Occipital lobe (tissue), 1 donor: ENCODE measurements at regions not wholly inside any gene's neighbourhood (a gene's known extent, or its start where the extent isn't known, plus 50 kb on each side); places are given as distances from the start of the nearest gene placed in this dataset.
"Not testable (repeated sequence)": the region's sequence is repeated elsewhere in the genome, so short reads cannot be mapped to it uniquely, and the experiment has no call there.

Source experiments
- DNase-seq: peaks from one replicate; lab custom pipeline; 2025; lab: John Stamatoyannopoulos, UW

DNA sequence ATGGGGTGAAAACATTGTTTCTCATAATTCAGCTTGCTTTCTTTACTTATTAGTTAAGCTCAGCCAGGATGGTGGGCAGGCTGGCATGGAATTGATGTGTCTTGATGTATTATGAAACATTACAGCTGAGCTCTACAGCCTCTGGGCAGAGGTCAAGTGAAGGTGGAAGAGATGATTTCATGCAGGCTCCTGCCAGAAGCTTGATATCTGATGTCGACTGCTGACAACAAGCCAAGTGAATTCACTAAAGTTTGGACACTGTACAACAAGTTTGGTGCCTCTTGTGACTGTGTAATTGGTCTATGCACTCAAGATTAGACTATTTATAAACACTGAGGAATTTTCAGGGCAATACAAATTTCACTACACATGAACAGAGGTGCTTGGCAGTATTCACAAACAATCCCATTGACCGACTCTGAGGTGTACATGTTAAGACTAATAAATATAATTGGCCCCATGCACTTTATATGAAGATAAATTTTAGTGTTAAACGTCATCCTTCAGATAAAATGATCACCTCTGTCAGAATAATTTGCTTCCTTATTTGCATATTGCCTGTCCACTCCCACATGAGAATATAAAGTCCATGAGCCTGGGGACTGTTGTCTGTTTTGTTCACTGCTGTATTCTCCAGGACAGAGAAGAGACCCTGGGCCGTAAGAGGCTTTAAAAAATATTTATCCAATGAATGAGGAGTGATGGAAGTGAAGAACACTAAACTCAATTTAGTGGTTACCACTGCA is 612.2 kb downstream of the IQCM start:
- no peak for DNase-seq

DNA sequence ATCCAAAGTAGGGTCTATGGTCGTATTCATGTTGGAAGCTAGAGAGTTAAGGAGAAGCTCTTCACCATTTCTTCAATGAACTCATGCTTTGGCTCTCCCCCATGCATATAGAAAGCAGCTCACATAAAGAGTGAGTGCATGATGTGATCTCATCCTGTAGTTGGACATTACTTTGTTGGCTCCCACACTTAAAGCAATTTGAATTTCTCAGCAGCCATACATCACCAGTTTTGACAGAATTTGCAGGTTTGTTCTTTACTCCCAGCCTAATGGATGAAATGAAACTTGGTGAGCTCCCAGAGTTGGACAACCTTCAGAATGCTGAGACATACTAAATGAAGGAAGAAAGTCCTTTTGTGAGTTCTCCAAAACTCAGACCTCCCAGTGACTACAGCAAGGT is 613.5 kb downstream of the IQCM start:
- DNase-seq: no peak

DNA sequence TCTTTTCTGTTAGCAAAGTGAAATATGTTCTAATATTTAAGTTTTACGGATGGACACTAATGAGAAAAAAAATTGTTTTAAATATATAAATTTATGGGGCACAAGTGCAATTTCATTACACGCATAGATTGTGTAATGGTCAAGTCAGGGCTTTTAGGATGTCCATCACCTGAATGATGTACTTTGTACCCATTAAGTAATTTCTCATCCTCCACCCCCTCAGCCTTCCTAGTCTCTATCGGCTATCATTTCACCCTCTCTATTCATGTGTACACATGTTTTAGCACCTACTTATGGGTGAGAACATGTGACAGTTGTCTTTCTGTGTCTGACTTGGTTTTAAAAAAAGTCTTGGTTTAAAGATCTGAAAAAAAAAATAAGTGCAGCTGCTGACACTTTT is 616.0 kb downstream of the IQCM start:
- no peak for DNase-seq

DNA sequence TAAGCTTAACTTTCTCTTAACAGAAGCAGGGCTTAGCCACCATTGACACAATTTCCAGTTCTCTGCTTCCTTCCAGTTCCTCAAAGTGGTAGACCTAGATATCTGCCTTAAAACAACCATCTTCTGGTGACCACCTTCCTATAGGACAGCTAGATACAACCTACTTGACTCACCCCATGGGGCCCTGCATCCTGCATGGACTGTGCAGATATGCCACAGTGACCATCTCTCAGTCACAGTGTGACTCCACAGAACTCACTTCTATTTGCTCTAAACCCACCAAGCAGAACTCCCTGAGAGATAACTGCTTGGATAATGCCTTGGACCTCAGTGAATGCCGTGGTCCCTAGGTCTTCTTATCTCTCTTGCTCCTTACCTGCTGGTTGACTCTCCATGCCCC is 621.6 kb downstream of the IQCM start:
- DNase-seq: no peak

DNA sequence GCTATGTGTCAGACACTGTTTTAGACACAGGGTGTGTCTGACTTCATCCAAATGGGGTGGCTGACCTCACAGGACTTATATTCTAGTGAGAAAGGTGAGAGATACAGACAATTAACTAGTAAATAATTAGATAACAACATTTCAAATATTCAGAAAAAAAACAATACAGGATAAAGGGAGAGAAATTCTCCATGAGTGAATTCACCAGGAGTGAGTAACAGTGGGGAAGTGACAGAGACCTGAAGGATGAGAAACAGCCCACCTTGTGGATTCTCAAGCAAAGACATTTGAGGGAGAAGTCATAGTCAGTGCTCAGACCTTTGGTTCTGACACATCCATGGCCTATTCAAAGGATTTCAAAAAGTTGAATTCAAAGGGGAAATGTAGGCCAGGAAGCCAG is 627.9 kb downstream of the IQCM start:
- DNase-seq: no peak

DNA sequence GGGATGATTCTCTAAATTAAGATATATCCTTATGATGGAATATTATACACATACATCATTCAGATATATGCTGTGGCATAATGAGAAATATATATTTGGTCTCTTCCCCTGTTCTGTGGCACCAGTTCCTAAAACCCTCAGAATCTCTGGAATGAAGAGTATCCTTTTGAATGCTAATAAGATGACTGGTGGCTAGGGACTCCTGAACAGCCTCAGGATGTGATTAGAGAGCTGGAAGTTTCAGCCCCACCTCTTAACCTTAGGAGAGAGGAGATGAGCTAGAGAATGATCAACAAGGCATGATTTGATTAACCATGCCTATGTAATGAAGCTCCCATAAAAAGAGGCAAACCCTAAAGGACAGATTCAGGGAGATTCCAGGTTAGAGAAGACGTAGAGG is 632.0 kb downstream of the IQCM start:
- DNase-seq: no peak

DNA sequence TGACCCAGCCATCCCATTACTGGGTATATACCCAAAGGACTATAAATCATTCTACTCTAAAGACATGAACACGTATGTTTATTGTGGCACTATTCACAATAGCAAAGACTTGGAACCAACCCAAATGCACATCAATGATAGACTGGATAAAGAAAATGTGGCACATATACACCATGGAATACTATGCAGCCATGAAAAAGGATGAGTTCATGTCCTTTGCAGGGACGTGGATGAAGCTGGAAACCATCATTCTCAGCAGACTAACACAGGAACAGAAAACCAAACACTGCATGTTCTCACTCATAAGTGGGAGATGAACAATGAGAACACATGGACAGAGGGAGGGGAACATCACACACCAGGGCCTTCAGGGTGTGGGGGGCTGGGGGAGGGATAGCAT is 634.2 kb downstream of the IQCM start:
- DNase-seq: not testable (repeated sequence)

DNA sequence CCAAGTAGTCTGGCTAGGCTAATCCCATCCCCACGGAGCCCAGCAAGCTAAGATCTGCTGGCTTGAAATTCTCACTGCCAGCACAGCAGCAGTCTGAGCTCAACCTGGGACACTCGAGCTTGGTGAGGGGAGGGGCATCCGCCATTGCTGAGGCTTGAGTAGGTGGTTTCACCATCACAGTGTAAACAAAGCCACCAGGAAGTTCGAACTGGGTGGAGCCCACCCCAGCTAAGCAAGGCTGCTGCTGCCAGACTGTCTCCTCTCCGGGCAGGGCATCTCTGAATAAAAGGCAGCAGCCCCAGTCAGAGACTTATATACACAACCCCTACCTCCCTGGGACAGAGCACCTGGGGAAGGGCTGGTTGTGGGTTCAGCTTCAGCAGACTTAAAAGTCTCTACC is 639.6 kb downstream of the IQCM start:
- DNase-seq: no peak

DNA sequence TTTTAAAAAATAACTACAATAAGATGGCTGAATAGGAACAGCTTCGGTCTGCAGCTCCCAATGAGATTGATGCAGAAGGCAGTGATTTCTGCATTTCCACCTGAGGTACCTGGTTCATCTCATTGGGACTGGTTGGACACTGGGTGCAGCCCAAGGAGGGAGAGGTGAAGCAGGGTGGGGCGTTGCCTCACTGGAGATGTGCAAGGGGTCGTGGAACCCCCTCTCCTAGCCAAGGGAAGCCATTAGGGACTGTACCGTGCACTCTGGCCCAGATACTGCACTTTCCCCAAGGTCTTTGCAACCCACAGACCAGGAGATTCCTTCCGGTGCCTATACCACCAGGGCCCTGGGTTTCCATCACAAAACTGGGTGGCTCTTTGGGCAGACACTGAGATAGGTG is 640.1 kb downstream of the IQCM start:
- DNase-seq: no peak

DNA sequence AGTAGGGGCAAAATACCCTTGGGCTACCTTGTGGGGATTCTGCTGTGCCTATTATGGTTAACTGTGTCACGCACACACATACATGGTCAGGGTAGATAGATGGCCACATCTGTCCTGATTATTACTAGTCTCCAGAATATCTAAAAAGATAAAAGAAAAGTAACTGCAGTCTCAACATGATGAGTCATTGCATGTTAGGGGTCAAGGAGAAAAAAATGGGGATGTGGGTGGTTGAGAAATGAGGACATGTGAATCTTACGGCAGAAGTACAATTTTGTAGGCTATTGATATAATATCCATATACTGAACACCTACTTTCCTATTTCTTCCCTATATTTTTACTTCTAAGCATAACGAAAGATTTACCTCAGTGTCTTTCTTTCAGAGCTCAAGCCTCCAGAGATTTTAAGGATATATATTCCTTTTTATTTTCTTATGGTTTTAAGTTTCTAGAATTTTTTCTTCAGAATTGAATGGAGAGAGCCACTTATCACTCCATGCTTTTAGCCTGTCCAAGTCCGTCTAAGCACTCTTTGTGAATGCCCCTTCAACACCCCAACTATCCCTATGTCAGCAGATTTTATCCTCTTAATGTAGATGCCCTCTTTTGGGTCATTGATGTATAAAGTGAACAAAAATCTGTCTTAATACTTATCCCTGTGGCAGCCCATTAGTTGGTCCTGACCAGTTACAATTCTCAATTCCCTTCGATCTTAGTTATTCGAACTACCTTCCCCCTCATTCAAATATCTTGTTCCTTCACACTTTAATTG is 642.2 kb downstream of the IQCM start:
- DNase-seq: no peak

DNA sequence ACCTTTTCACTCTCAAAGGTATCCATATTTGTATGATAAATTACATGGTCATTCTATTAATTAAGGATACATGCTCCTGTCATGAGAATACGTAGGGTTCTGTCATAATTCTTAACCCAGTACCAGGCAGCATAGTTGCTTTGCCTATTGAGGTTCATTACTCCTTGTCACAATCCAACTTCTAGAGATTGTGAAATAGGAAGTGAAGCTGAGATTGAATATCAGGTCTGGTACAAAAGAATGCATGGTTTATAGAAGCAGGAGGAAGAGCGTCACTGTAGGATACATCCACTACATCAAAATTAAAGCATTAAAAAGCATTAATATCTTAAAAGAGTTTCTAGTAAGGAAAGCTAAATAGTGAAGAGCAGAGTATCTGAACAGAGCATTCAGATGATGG is 647.0 kb downstream of the IQCM start:
- no peak for DNase-seq

DNA sequence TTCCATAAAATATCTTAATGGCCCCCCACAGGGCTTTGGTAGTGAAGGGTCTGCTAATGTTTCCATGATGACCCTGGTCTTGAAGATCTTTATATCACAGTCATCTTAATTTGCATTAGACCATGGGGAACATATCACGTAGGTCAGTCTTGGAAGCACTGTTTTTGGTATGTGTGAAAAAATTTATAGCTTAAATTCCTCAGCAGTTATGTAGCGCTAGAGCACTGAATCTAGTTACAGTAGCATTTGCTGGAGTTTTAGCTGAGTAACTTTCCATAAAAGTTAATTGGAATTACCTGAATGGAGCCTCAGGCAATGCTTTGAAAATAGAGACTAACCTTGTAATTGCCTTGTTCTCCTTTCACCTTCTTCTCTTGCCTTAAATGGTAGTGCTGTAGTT is 648.8 kb downstream of the IQCM start:
- DNase-seq: no peak

DNA sequence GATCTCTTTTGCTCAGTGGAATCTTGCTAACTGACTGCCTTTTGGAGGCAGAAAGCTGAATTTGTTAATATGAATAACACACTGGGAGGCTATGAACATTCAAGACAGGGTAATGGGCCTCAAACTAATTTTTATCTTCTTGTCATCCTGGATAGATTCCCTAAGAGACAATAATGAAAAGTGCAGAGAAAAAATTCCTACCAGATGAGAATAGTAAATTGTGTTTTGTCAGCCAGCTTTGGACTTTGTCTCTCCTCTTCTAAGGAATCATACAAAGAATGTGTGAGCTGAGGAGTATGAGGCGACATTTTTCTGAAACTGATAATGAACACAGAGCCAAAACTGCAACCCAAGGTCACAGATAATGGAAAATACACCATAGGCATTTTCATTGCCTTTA is 649.3 kb downstream of the IQCM start:
- no peak for DNase-seq

DNA sequence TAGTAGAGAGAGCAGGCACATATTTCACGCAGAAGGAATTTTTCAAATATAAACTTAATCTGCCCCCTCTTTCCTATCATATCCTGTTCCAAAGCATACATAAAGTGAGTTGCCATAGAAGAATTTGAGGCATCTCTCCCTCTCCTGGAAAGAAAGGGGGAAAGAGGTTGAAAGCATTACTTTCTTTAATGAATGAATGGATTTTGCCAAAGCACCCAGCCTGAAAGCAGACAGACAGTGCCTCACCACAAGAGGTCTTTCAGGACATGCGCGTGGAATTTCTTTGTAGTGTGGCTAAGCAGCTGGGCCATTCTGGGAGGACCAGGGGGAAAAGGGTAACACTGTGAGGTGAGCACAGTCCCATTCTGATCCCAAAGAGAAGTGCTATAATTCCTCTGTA is 651.4 kb downstream of the IQCM start:
- no peak for DNase-seq

DNA sequence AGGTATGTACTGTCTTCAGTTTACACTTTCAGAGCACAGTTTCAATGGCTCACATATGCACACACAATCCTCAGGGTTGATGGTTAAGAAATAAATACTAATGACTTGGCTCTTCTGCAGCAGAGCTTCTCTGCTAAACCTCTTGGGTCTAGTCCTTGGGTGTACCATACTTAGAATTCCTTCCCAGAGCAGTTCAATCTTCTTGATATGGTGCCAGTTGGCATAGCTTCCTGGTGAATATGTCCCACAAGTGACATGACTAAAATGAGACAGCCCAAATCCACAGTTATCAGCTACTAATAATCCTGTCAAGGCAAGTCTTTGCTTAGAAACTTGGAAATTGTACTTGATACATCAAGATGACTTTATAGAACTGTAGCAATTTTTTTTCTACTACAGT is 654.4 kb downstream of the IQCM start:
- no peak for DNase-seq

DNA sequence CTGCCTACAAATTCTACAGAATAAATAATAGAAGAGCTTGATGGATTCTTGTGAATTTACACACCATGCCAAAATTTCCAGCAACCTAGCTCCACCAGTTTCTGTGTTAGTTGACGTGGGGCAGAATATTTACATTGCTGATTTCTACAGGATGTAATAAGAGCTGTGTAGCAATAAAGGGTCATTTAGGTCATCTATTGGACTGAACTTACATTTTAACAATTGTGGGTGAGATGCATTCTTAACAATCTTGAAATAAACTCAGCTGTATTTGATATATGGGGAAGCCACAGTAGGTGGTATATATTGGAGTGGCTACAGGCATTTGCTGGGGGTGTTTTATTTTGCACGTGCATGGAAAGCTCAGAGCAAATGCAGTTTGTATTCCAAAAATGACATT is 655.3 kb downstream of the IQCM start:
- DNase-seq: no peak

DNA sequence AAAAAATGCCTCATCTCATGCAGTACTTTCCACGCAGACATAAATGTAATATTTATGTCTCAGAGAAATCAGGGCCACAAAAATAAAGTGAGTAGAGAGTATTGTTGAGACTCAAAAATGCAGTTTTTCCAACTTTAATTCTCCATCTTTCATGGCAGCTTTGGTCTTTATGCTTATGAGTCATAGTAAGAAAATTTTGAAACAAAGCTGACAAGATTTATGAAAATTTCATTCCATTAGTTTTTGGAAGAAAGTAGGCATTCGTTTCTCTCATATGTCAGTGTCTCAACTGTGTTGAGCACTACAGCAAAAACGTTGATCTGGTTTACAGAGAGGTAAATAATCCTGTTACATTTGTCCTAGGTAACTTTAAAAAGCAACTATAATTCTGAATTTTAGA is 656.8 kb downstream of the IQCM start:
- DNase-seq: no peak

DNA sequence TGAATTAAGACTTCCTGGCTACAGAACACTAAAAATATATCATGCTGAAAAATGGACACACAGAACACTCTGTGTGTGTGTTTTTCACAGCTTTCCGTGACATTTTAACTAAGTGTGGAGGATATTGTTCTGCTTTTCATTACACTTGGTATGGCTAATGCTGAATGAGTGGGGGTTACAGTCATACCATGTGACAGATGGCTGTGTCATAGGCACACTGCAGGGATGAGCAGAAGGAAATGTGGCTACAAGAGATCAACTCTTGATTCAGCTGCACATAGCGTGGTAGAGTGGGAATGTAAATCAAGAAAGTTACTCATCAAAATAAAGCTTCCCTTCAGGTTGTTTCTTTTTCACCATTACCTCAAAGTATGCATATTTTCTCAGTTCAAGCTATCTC is 669.8 kb downstream of the IQCM start:
- DNase-seq: no peak

DNA sequence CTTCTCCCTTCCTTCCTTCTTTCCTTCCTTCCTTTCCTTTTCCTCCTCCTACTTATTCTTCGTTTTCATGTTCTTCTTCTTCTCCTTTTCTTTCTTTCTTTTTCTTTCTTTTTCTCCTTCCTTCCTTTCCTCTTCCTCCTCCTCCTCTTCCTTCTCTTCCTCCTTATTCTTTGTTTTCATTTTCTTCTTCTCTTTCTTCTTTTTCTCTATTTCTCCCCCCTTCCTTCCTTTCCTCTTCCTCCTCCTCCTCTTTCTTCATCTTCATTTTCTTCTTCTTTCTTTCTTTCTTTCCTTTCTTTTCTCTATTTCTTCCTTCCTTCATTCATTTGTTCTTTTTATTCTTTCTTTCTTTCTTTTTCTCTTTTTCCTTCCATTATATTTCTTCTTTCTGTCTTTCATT is 671.6 kb downstream of the IQCM start:
- DNase-seq: no peak

DNA sequence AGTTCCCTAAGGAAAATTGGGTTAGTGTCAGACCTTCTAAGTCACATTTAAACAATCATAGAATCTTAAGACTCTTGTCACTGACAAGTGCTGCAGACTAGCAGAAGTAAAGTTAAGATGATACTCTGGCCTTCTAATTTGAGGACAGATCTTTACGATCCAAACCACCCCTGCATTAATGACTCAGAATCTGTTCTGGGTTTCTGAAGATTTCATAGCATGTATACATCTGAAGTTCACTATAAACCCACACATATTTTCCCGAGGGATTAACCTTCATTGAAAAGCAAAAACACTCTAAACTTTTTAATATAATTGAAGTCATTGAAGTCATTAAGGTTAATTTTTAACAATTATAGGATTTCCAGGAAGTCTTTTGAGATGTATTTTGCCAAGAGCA is 674.3 kb downstream of the IQCM start:
- no peak for DNase-seq

DNA sequence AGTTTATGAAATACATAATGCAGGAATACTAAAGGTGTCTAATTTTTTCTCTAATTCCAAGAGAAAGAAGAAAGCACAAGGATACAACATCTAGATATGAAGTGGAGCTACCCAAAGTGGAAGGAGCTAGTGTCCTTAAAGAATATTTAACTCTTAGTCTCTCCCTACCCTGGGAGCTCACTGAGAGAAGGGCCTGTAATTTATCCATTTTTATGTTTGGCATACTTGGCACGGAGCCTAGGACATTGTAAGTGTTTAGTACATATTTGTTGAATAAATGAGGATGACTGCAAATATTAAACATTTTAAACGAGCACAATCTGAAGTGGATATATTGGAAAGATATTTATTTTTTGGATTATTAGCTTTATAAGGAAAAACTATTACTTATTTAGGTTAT is 674.8 kb downstream of the IQCM start:
- no peak for DNase-seq

DNA sequence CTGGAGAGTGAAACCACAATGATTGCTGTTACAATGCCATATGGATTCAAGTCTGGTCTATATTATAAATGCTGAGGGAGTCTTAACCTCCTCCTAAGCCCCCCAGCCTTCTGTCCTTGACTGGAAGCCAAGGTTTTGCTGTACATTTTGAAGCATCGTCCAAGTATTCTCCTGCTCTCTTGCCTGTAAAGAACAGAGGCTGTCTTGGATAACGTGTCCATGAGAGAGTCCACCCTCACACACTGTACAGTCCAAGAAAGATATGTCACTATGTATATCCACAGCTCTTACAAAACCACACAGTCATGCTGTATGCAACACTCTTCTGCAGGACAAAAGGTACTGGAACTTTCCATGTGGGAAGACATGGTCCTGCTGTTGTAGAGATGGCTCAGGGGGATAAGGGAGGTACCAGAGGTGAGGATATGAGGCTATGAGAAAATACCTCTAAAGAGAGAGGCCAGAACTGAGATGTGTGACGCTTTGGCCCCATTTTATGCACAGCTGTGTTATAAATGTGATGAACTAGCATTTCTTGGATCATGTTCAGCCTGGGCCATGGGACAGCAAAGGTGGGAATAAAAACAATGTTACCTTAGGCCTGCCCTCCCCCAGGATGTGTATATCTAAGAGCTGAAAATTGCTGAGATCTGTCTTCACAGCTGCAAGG is 678.6 kb downstream of the IQCM start:
- no peak for DNase-seq

DNA sequence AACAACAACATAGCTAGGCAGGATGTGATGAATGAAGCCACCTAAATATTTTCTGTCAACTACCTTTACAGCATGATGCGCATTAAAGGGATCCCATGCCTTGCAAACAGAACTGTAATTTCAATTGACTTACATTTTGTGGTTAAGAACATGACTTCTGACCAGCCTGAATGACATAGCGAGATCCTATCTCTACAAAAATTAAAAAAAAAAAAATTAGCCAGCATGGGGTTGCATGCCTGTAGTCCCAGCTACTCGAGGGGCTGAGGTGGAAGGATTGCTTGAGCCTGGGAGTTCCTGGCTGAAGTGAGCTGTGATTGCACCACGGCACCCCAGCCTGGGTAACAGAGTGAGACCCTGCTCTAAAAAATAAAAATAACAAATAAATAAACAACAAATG is 680.6 kb downstream of the IQCM start:
- DNase-seq: no peak
